22Rv1 (cell line): ENCODE measurements at regions not wholly inside any gene's neighbourhood (a gene's known extent, or its start where the extent isn't known, plus 50 kb on each side); places are given as distances from the start of the nearest gene placed in this dataset.

Experiments
- CTCF ChIP-seq: fragments of 450-650 bp; IDR thresholded peaks from 2 replicates; pipeline ENCODE4 v1.5.1; 2017; ENCODE audit warnings: mild to moderate bottlenecking
- ZFX ChIP-seq: fragments of 450-650 bp; IDR thresholded peaks from 2 replicates; pipeline ENCODE4 v1.6.1; 2017; ENCODE audit warnings: antibody characterized with exemption, borderline replicate concordance

GRCh38 chr13:24080134-24080533 lies 80.4 kb upstream of the SPATA13 start:
- TF ChIP-seq CTCF (no peak), ZFX (no peak)
